ENCODE measurements at regions not wholly inside any gene's neighbourhood (a gene's known extent, or its start where the extent isn't known, plus 50 kb on each side); places are given as distances from the start of the nearest gene placed in this dataset.
"Not testable (repeated sequence)": the region's sequence is repeated elsewhere in the genome, so short reads cannot be mapped to it uniquely, and the experiment has no call there.

DNA sequence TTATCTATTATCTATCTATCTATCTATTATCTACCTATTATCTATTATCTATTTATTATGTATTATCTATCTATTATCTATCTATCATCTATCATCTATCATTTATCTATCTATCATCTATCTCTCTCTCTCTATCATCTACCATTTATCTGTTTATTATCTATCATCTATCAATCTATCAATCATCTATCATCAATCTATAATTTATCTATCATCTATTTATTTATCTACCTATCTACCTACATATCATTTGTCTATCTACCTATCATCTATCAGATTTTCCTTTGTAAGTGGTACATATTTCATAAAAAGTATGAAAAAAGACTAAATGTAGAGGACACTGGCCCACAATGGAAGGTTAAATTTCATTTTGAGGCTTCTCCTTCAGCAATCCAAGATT, 212.1 kb upstream of the EXOC2 start:
- DNase-seq (ENCODE audit: low read depth, low spot score), result no peak

- no peak for DNase-seq (ENCODE audit: low read depth, low spot score)
These were observed 210.8 kb upstream of the EXOC2 start for GRCh38 chr6:903761-904160.

DNA sequence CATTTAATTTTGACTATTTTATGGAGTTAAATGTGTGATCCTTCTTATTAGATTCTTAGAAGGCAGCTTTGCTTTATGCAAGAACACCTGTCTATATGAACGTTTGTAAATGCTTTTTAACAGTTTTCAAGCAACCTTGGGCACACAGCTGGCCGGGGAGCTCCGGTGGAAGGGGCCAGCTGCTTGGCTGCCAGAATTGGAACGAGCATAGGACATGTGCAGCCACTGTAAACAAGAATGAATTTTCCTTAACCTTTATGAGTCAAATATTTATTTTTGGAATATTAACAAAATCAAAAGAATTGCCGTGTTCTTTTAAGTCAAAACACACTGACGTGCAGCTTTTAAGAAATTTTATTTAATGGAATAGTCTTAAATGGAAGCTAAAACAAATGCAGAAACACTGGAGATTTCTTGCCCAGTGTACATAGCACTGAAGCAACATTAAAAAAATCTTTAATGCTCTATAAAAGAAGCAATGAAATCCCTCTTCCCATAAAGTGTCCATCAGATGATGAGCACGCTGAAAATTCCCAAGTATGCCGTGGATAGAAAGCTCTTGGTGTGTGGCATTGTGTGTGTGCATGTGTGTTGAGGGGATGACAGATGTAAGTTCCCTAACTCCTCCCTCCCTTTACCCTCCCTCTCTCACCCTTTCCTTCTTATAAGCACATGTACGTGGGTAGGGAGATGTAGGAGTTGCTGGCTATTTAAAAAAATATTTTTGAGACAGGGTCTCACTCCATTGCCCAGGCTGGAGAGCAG, 208.9 kb upstream of the EXOC2 start:
- no peak for DNase-seq (ENCODE audit: low read depth, low spot score)

- no peak for DNase-seq (ENCODE audit: low read depth, low spot score)
These were observed 208.0 kb upstream of the EXOC2 start for GRCh38 chr6:900716-901605.

DNA sequence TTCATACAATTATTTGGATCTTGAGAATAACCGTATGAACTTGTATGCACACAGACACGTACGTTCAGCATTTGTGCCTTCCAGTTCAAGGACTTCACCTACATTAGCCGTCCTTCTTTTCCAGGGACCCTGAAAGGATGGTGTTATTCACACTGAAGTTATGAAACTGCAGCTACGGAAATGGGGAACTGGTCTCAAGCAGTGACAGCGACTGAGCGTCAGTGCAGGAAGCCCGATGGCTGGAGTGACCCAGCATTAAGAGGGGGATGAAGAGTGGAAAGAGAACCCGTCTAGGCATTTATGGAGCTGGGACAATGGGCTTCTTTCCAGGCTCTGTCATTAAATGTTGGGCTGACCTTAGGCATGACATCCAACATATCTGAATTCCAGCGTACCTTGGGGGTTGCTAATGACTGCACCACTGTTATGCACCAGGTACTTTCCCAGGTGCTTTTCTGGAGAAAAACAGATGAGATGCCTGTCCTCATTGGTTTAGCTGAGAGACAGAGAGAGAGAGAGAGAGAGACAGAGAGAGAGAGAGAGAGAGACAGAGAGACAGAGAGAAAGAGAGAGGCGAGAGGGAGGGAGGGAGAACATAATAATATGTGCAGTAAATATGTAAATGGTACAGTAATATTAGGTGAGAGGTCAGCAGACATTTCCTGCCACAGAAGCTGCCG, 204.7 kb upstream of the EXOC2 start:
- no peak for DNase-seq (ENCODE audit: low read depth, low spot score)

DNA sequence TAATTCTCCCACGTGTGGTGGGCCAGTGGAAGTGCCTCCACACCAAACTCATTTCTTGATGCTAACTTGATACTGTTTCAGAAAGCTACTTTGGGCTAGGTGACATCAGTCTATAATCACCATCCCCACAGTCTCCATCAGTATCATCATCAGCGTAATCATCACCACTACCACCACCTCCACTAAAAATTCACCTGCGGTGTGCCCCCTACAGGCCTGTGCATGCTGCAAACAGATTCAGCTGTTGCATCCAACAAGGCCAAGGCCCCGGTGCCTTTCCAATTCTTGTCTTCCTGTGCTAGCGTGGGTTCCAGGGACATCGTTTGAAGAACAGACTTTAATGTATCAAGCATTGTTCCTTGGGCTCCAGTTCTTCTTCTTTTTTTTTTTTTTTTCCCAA, 201.3 kb upstream of the EXOC2 start:
- no peak for DNase-seq (ENCODE audit: low read depth, low spot score)

- no peak for DNase-seq (ENCODE audit: low read depth, low spot score)
These were observed 198.1 kb upstream of the EXOC2 start for GRCh38 chr6:890995-891394.

DNA sequence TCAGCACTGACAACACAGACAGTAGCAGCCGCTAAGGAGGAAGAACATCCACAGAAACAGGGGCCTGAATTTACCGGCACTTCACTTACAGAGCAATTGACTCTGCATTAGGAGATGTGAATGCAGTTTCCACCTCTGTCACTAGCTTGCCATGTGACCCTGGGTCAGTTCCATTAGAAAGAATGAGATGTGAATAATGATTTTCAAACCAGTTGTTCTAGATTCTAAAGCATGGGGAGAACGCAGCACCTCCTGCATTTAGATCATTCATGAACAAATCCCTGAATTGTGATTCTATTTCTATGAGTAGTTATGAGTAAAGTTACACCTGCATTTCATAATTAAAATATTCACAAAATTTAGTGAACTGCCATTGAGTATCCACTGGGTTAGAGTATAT, 197.3 kb upstream of the EXOC2 start:
- no peak for DNase-seq (ENCODE audit: low read depth, low spot score)

DNA sequence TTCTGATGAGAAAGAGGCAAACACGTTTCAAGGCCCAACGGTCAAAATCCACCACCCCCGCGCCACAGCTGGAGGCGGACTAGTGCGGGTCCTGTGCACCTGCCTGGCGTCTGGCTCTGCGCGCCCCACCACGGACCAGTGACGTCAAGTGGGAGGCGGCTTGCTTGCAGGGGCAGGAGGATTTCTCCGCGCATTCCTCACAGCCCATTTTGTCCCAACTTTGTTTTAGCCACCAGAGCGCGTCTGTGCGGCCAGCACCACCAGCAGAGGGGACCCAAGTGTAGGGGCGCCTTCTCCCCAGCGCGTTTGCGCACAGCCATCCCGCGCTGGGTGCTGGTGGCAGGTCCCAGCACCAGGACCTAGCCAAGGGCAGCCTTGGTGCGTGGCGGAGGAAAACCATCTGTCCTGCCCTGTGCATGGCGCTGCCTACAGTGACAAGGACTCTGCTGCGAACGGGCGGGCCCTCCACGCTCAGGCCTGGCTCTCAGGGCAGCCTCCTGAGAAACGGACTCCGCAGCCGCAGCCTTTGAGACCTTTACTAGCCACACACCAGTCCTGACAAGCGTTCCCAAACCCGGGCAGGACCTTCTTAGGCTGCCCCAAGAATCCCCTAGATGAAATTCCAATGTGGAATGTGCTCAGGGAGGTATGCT, 194.8 kb upstream of the EXOC2 start:
- no peak for DNase-seq (ENCODE audit: low read depth, low spot score)

DNA sequence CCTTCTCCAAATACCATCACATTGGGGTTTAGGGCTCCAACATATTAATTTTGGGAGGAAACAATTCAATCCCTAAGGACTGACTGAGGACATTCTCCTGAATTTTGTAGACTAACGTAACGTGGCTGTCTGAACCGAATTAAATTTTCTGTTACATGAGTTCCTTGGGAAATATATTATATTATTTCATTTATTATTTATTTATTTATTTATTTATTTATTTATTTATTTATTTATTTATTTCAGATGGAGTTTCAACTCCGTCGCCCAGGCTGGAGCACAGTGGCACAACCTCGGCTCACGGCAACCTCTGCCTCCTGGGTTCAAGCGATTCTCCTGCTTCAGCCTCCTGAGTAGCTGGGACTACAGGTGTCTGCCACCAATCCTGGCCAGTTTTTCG, 193.2 kb upstream of the EXOC2 start:
- DNase-seq (ENCODE audit: low read depth, low spot score), result not testable (repeated sequence)

DNA sequence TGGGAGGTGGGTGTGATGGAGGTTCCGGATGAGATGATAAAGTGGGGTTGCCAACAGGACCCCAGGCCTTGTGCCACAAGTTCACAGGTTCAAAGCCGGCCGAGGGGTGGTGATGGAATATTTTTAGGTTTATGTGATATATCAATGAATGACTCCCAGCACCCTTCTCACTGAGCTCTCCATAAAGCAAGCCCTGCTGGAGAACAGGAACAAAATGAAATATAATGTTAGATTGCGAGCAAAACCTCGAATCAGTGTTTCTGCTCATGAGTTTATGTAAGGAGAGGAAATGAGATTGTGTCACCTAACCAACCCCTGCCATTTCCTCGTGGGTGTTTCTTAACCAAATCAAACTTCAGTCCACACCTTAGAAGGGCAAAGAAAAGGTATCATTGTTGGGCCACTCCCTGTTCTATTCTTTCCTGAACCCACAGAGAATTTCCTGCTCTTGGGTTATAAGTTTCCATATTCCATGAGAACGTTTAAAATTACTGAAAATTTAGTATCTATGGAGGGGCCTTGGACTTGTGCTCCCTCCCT, 192.2 kb upstream of the EXOC2 start:
- DNase-seq (ENCODE audit: low read depth, low spot score), result no peak

DNA sequence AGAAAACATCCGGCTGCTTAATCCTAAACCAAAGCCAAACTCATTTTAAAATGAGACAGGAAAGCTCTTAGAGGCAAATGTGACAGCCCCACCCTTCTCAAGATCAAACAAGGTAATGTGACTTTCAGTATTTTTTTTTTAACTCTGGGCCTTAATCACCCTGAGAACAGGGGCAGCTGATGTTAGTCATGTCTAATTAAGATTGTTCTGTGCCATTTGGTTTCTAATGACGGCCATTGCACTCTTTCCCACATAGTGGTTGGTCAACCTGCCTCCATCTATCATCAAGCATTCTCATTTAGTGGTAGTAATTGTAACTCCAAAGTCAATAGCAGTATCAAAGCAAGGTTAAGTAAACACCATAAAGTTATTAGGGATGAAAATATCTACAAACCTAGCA, 191.6 kb upstream of the EXOC2 start:
- DNase-seq (ENCODE audit: low read depth, low spot score), result no peak

- DNase-seq (ENCODE audit: low read depth, low spot score), result no peak
These were observed 189.2 kb upstream of the EXOC2 start for GRCh38 chr6:882084-882598.

DNA sequence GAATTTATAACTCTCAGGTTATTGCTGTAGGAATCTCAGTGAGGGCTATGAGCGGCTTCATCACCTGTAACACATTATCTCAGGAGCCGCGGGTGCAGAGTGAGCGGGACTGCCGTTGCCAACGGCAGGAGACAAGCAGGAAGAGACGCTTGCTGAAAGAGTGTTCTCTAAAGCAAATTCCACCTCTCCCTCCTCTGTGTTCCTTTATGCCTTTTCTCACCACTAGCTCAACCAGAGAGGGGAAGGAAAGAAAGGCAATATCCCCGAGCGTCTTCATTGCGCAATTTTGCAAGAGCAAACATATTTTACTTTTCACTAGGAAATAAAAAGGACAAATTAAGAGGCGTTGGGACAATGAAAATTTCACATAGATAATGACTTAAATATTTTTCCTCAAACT, 185.2 kb upstream of the EXOC2 start:
- DNase-seq (ENCODE audit: low read depth, low spot score), result no peak

DNA sequence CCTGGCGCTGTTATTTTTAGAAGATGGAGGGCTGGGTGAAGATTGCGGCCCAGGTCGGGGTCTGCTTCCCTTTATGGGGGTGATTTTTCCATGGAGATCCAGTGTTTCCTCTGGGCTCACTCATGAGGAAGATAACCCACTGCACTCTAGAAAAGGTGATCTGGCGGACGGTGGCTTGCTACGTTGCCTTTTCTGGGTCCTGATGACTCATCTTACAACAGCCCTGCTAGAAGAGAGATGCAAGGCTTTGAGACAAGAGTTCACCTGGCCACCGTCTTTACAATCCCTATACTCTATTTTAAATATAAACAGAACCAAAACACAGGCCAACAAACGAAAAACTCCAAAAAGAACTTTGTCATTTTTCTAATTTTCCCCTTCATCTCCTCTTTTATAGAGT, 182.1 kb upstream of the EXOC2 start:
- no peak for DNase-seq (ENCODE audit: low read depth, low spot score)

GRCh38 chr6:872570-873125, 179.7 kb upstream of the EXOC2 start:
- no peak for DNase-seq (ENCODE audit: low read depth, low spot score)

GRCh38 chr6:871503-871902, 178.6 kb upstream of the EXOC2 start:
- DNase-seq (ENCODE audit: low read depth, low spot score), result no peak

DNA sequence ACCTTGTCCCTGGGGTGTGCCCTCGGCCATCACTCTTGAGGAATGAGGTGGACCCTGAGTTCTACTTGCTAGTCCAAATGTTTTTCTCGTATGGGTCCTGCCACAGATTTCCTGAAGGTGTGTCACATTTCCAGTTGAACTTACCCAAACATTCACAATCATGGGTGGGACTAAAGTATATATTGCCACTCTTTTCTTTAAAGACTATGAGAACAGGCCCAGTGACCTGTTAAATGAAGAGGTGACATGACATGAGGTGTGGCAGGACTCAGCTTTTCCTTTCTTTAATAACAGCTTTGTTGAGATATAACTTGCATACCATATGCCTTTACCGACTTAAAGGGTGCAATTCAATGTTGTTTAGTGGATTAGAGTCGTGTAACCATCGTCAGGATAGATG, 177.2 kb upstream of the EXOC2 start:
- no peak for DNase-seq (ENCODE audit: low read depth, low spot score)

DNA sequence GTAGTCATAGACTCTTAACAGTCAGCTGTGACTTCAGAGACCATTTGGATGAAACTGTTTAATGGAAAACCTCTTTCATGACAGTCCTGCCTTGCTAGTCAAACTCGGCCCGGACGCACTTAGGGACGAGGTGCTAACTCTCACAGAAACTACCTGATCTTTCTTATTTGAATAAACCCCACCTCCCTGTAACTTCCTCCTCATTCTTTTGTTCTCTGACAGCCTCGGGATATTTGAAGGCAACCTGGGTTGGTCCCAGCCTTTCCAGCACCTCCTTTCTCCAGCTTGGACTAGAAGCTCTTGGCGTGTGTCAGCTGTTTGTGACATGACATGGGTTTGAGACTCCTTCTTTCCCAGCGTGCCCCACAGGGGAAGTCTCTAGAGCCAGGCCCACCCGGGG, 175.3 kb upstream of the EXOC2 start:
- DNase-seq (ENCODE audit: low read depth, low spot score), result no peak

DNA sequence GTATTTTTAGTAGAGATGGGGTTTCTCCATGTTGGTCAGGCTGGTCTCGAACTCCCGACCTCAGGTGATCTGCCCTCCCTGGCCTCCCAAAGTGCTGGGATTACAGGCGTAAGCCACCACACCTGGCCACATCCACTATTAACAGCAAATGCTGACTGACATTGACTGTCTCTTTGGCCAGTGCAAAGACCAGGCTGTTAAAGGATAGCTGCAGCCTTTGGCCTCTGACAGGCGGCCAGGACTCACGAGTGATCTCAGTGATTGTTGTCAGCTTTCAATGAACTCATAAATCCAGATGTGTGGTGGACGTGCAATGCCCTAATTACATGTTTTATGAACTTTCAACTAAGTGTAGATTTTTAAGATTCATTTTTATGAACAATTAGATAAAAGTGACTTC, 174.4 kb upstream of the EXOC2 start:
- DNase-seq (ENCODE audit: low read depth, low spot score), result no peak

- no peak for DNase-seq (ENCODE audit: low read depth, low spot score)
These were observed 173.4 kb upstream of the EXOC2 start for GRCh38 chr6:866316-866715.
